ENCODE measurements at regions not wholly inside any gene's neighbourhood (a gene's known extent, or its start where the extent isn't known, plus 50 kb on each side); places are given as distances from the start of the nearest gene placed in this dataset.

DNA sequence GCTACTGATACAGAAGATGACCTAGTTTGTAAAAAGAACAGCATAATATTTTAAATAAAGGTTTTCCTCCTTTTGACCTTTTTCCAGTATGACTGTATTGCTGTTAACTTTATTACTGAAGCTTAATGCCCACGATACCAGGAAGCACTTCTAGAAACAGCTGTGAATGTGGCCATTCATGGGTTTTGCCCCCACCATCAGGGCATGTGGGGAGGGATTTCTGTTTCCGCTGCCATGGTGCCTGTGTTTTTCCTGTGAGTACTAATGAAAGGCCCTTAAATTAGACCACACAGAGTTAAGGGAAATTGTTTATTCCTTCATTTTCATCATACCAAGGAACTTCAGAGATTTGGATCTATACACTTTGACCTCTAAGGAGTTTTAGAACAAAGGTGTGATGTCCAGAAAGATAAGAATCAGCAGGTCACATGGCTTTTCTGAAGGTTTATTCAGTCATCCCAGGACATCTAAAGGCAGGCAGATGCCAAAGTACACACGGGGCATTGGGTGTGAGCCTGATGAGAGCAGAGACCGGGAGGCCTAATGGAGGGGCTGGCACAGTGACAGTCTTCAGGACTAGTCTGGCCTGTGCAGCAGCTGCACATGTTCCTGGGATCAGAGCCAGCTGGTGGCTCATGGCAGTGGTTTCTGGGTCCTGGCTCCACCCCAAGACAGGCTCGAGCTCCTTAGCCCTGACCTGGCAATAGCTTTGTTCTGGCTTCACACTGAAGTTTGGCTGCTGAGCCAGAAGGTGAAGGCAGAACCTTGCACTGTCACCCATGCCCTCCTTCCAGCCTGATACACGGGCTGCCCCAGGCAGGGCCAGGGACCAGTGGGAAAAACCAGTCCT is 190.9 kb downstream of the REEP3 start:
- TF ChIP-seq CTCF (IDR thresholded peaks at IDR 0.05; ENCODE audit: poor library complexity) (no peak), EZH2 (IDR thresholded peaks at IDR 0.05; ENCODE audit: borderline replicate concordance) (no peak), EZH2phosphoT487 (IDR thresholded peaks at IDR 0.05; ENCODE audit: low read depth, severe bottlenecking, unreplicated experiment) (no peak)

Data from hepatocyte (in vitro differentiated cells).